ENCODE measurements at regions not wholly inside any gene's neighbourhood (a gene's known extent, or its start where the extent isn't known, plus 50 kb on each side); places are given as distances from the start of the nearest gene placed in this dataset.

- H3K4me3 ChIP-seq (ENCODE audit: severe bottlenecking) = no peak overlapping the region
- H3K27ac ChIP-seq (ENCODE audit: poor library complexity, severe bottlenecking) = no peak overlapping the region
- TF ChIP-seq CTCF (IDR thresholded peaks at IDR 0.05; ENCODE audit: poor library complexity, severe bottlenecking) = no peak
- ATAC-seq (ENCODE audit: low read depth) (no peak), DNase-seq (ENCODE audit: low spot score) (no peak)
- peaks cover 5% of the 10 kb centered on the region for H3K27me3 ChIP-seq (ENCODE audit: insufficient read depth, poor library complexity, severe bottlenecking)
- no peaks in the 10 kb centered on the region for H3K36me3 ChIP-seq (ENCODE audit: low read depth)
- H3K4me1 ChIP-seq (ENCODE audit: insufficient read depth, poor library complexity, severe bottlenecking) = no peaks in the 10 kb centered on the region
- no peaks in the 10 kb centered on the region for H3K9me3 ChIP-seq (ENCODE audit: severe bottlenecking)
These were observed 381.4 kb downstream of the ELAVL2 start for GRCh38 chr9:23444658-23445057.

DNA sequence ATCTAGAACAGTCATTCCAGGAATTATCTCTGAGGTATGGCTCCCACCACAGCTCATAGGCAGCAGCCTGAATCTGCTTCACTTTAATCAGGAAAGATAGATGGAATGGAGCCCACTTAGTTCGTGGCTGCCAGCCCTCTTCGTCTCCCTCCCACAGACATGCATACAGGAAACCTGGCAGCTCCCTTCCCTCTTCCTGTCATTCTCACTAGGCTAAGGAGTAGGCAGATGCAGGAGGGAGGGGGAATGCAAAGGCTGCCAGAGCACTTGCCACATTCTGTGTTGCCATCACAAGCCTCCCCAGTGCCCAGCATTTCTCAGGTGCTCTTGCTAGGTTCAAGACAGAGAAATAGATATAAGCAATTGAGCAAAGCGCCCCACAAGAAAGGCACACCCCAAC lies 378.9 kb downstream of the ELAVL2 start:
- DNase-seq (ENCODE audit: low spot score) (no peak), ATAC-seq (ENCODE audit: low read depth) (no peak)
- Histone ChIP-seq H3K27ac (ENCODE audit: poor library complexity, severe bottlenecking) (no peak overlapping the region), H3K4me3 (ENCODE audit: severe bottlenecking) (no peak overlapping the region), H3K9me3 (ENCODE audit: severe bottlenecking) (no peaks in the 10 kb centered on the region), H3K36me3 (ENCODE audit: low read depth) (no peaks in the 10 kb centered on the region), H3K27me3 (ENCODE audit: insufficient read depth, poor library complexity, severe bottlenecking) (no peaks in the 10 kb centered on the region), H3K4me1 (ENCODE audit: insufficient read depth, poor library complexity, severe bottlenecking) (no peaks in the 10 kb centered on the region)
- TF ChIP-seq CTCF (IDR thresholded peaks at IDR 0.05; ENCODE audit: poor library complexity, severe bottlenecking) = no peak

- no peak for DNase-seq (ENCODE audit: low spot score)
- TF ChIP-seq CTCF (IDR thresholded peaks at IDR 0.05; ENCODE audit: poor library complexity, severe bottlenecking) = no peak
- ATAC-seq (ENCODE audit: low read depth) = no peak
- Histone ChIP-seq H3K27ac (ENCODE audit: poor library complexity, severe bottlenecking) (no peak overlapping the region), H3K27me3 (ENCODE audit: insufficient read depth, poor library complexity, severe bottlenecking) (no peaks in the 10 kb centered on the region), H3K36me3 (ENCODE audit: low read depth) (no peaks in the 10 kb centered on the region), H3K9me3 (ENCODE audit: severe bottlenecking) (no peaks in the 10 kb centered on the region), H3K4me1 (ENCODE audit: insufficient read depth, poor library complexity, severe bottlenecking) (no peaks in the 10 kb centered on the region), H3K4me3 (ENCODE audit: severe bottlenecking) (no peak overlapping the region)
These were observed 378.1 kb downstream of the ELAVL2 start for GRCh38 chr9:23447944-23448343.

DNA sequence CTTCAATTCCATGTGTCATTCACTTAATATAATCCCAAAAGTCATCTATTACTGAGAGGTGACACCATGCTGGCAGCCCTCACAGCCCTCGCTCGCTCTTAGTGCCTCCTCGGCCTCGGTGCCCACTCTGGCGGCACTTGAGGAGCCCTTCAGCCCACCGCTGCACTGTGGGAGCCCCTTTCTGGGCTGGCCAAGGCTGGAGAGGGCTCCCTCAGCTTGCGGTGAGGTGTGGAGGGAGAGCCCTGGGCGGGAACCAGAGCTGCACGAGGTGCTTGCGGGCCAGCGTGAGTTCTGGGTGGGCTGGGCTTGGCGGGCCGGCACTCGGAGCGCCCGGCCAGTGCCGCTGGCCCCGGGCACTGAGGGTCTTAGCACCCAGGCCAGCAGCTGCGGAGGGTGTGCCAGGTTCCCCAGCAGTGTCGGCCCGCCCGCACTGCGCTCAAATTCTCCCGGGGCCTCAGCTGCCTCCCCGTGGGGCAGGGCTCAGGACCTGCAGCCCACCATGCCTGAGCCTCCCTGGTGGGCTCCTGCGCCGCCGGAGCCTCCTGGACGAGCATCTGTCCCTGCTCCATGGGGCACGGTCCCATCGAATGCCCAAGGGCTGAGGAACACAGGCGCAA lies 374.1 kb downstream of the ELAVL2 start:
- no peaks in the 10 kb centered on the region for H3K9me3 ChIP-seq (ENCODE audit: severe bottlenecking)
- H3K36me3 ChIP-seq (ENCODE audit: low read depth) = no peaks in the 10 kb centered on the region
- ATAC-seq (ENCODE audit: low read depth) = no peak

More for the DNA sequence above, 374.1 kb downstream of the ELAVL2 start:
- no peak for DNase-seq (ENCODE audit: low spot score)
- H3K27ac ChIP-seq (ENCODE audit: poor library complexity, severe bottlenecking) = no peak overlapping the region
- H3K4me1 ChIP-seq (ENCODE audit: insufficient read depth, poor library complexity, severe bottlenecking) = no peaks in the 10 kb centered on the region
- no peak for TF ChIP-seq CTCF (IDR thresholded peaks at IDR 0.05; ENCODE audit: poor library complexity, severe bottlenecking)
- no peaks in the 10 kb centered on the region for H3K27me3 ChIP-seq (ENCODE audit: insufficient read depth, poor library complexity, severe bottlenecking)
- no peak overlapping the region for H3K4me3 ChIP-seq (ENCODE audit: severe bottlenecking)

Data from RWPE2 (cell line).